GM18858 (cell line): ENCODE measurements at regions not wholly inside any gene's neighbourhood (a gene's known extent, or its start where the extent isn't known, plus 50 kb on each side); places are given as distances from the start of the nearest gene placed in this dataset.
"Not testable (repeated sequence)": the region's sequence is repeated elsewhere in the genome, so short reads cannot be mapped to it uniquely, and the experiment has no call there.

Experiments used
- ATAC-seq: cut with Tn5 transposase; IDR thresholded peaks from one replicate; pipeline ENCODE4 v1.9.1; 2021; ENCODE audit not compliant: unreplicated experiment

- ATAC-seq, result no peak
These were observed 132.6 kb upstream of the ZEB1 start for GRCh38 chr10:31186225-31187000.

GRCh38 chr10:31187182-31187581, 131.8 kb upstream of the ZEB1 start:
- no peak for ATAC-seq

GRCh38 chr10:31187607-31188210, 131.3 kb upstream of the ZEB1 start:
- no peak for ATAC-seq

DNA sequence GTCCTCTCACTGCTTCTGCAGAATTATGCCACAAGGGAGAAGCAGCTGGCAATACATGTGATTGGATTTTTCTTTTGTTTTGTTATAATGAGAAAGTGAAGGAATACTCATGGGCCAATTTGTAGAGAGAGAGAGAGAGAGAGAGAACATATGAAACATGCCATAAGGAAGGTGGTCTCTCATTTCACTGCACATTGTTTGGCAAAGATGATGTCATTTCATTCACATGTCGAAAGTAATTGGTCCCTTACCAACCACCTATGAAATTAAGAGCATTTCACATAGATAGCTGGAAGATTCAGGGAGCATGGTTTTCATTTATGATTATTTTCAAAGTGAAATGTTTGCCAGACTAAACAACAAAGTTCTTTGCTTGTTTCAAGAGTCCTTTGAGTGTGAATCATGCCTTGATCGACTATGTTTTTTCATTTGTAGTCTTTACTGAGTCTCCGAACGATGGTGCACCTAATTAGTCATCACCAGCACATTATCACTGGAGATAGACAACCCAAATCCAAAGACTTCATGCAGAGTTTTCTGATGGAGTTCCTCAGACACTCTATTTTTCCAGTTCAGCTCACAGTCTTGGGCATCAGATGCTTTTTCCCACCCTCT, 130.1 kb upstream of the ZEB1 start:
- ATAC-seq, result no peak

- ATAC-seq, result no peak
These were observed 128.5 kb upstream of the ZEB1 start for GRCh38 chr10:31190488-31190887.

GRCh38 chr10:31192475-31192874, 126.5 kb upstream of the ZEB1 start:
- ATAC-seq, result no peak

DNA sequence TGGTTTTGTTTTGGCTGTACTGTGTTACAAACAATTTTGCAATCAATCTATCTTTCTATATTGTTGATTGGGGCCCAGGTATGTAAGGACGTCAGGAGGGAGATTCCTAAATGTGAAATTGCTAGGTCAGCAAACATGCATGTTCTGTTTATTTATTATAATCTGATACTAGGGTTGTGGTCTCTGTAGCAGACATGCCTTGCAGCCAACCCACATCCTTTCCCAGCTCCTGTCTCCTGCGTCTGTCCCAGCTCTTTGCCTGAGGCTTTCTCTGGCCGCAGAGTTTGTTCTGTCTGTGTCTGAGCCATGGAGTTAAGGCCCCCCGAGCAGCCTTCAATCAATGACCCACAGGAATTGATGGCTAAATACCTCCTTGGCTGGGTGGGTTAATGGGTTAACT, 124.0 kb upstream of the ZEB1 start:
- no peak for ATAC-seq

GRCh38 chr10:31197886-31198285, 121.1 kb upstream of the ZEB1 start:
- ATAC-seq, result no peak

GRCh38 chr10:31204090-31204489, 114.9 kb upstream of the ZEB1 start:
- ATAC-seq, result no peak

GRCh38 chr10:31207636-31208035, 111.4 kb upstream of the ZEB1 start:
- no peak for ATAC-seq

DNA sequence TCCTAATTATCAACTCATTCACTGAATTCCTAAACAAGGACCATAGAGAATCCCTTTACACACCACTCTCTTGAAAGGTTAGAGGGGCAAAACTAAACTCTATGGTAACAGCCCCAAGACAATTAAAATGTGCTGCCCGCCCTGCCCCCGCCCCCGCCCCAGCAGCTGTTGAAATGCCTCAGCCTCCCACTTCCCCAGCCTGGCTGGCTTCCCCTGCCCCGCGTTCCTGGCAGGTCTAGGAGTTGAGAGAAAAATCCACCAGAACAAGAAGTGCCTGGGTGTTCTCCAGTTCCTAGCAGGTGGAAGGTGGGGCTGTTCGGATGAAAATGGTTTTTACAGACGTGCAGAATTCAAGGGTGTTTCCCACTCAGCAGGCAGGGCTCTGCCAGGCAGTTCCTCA, 109.5 kb upstream of the ZEB1 start:
- ATAC-seq, result no peak

DNA sequence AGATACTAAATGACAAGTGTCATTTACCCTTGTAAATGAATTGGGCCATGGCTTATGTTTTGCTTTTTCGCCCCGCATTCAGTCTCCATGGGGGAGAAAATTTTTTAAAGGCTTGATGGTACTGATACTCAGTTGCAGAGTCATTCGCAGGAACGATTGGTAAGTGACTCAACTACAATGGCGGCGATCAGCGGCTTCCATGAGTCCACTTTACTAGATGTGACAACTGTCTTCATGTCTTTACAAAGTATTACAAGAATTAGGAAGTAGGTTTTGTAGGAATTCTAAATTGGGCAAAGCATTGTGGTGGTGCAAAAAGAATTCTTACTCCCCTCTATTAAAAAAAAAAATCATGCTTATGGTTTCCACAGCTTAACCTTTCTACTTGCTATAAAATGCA, 108.8 kb upstream of the ZEB1 start:
- no peak for ATAC-seq

DNA sequence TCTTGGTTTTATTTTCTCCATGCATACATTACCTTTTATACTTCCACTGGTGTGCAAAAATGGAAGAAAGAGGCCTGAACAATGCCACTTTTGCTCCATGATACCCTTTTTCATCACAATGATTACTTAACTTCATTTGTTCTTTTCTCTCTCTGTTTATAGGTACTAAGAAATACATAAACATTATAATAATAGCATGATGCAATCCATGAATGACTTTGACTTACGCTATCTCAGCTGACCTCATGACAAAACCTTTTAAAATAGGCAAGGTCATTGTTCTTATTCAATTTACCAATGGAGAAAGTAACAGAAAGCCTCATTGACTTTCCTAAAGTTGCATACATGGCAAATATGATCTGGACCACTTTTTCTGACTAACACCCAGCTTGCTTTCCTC, 105.1 kb upstream of the ZEB1 start:
- ATAC-seq, result no peak

DNA sequence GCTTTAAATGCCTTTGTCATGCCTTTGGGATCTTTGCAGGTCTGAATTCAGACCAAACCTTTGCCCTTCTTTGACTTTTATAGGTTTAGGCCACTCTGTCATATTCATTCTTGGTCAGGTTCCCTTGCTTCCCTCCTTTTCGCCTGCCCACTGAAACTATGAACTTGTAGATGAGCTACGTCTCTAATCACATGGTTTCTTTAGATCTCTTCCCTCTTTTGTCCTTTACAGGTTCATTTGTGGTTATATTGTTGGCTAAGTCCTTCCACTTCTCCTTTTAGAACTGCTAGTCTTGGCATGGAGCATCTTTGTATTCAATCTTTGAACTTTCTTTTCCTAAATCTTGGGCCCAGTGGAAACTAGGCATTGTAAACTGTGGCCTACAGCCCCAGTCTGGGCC, 104.0 kb upstream of the ZEB1 start:
- ATAC-seq, result no peak

DNA sequence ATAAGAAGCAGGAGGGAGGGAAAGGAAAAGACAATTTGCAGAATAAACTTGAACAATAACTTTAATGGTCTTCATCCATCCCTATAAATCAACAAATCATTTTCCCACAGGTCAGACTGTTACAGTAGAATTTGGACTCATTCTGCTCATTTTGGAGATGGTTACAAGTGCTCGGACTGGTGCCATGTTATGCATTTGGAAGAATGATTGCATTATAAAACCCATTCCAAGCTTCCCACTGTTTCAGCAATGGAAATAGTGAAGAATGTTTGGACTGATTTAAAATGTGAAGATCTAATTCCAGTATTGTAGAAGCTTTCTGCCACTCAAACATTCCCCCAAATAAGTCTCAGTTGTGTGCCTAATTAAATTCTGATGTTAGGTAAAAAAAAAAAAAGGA, 99.7 kb upstream of the ZEB1 start:
- ATAC-seq, result no peak

- not testable (repeated sequence) for ATAC-seq
These were observed 90.2 kb upstream of the ZEB1 start for GRCh38 chr10:31228780-31229179.

GRCh38 chr10:31239961-31240360, 79.1 kb upstream of the ZEB1 start:
- no peak for ATAC-seq

- ATAC-seq, result peak; percentile 42
These were observed 76.1 kb upstream of the ZEB1 start for GRCh38 chr10:31242902-31243301.

GRCh38 chr10:31251118-31251517, 67.9 kb upstream of the ZEB1 start:
- not testable (repeated sequence) for ATAC-seq

- ATAC-seq, result no peak
These were observed 65.8 kb upstream of the ZEB1 start for GRCh38 chr10:31253237-31253636.

DNA sequence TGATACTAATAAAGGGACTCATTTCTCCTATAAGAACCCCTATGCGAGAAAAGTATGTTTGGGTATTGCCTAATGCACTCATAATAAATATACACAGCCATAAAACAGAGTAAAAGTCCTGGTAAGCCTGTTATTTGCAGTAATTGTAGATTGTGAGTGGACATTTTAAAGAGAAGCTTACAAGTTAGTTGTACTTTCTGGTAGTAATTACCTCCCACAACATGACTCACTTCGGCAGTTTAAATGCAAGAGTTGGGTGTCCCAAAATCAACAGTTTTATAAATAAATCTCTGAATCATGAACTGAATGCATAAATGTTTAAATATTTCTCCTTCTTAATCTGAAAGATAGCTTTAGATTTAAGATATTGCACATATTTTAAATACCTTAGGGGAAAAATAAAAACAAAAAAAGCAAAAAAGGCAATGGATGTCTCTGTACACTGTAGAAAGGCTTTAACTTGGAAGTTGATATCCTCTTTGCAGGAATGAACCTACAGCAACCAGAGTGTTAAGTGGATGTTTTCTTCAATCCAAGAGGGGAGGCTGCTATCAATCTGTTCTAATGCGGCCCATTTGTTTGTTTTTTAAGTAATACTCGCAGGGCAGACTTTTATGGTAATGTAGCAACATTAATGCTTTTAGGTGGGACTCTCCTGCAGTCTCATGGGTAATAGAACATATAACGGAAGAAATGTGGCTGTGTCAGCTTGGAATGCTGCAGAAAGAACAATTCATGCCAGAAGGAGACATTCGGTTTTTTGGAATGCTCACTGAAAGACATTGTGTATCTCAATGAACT, 57.3 kb upstream of the ZEB1 start:
- ATAC-seq, result no peak

DNA sequence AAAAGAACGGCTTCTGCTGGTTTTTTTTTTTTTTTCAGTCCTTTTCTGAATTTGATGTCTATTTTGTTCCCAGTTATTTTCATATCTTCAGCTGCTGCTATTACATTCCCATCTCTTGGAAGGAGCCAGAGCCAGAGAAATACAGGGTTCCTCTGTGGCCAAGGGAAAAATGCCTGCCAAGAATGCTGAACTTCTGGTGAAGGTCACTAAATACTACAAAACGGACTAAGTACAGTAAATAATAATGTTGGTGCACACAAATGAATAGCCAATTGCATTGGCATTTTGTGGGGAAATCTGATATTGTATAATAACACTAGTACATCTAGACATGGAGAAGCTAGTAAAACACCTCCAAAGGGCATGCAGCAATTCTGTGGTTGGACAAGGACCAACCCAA, 56.3 kb upstream of the ZEB1 start:
- no peak for ATAC-seq
